Tibial nerve (tissue), 4 donors: ENCODE measurements at regions not wholly inside any gene's neighbourhood (a gene's known extent, or its start where the extent isn't known, plus 50 kb on each side); places are given as distances from the start of the nearest gene placed in this dataset.

ENCODE experiments used
- CTCF ChIP-seq, 5 experiments: fragments of 200-600 bp in 3 of 5; fragments of 450-650 bp in 2 of 5; sonication (generic) in 3 of 5; IDR thresholded peaks; one replicate each; pipeline ENCODE4 v1.5.1; 2016 to 2019; ENCODE audit warnings: antibody characterized with exemption in 5 of 5, mild to moderate bottlenecking in 3 of 5, moderate library complexity in 2 of 5
- EP300 ChIP-seq, 2 donors: sonication (generic); formaldehyde crosslinking; IDR thresholded peaks; one replicate each; pipeline ENCODE4 v1.6.1; 2017; ENCODE audit warnings: antibody characterized with exemption in 2 of 2, mild to moderate bottlenecking in 1 of 2
- POLR2A ChIP-seq, 2 donors: fragments of 450-650 bp; IDR thresholded peaks; one replicate each; pipeline ENCODE4 v1.6.1; 2017; ENCODE audit warnings: antibody characterized with exemption in 2 of 2, mild to moderate bottlenecking in 2 of 2, moderate library complexity in 2 of 2

- TF ChIP-seq CTCF (IDR thresholded peaks at IDR 0.05) (no peak), POLR2A (IDR thresholded peaks at IDR 0.05) (no peak), EP300 (IDR thresholded peaks at IDR 0.05) (no peak)
Measured at GRCh38 chr2:117603567-117603966, 210.9 kb upstream of the DDX18 start.
